A549 (cell line): ENCODE measurements at regions not wholly inside any gene's neighbourhood (a gene's known extent, or its start where the extent isn't known, plus 50 kb on each side); places are given as distances from the start of the nearest gene placed in this dataset.

Experiments
- ATAC-seq, 2 experiments: fragments of 200-7000 bp in 1 of 2; fragments of >200 bp in 1 of 2; cut with Nextera tagmentation in 1 of 2; cut with Tn5 transposase in 1 of 2; 3 replicates each; pipeline versions ENCODE4 v1.8.0 to v1.9.1; 2018 to 2020; ENCODE audit warnings: mild to moderate bottlenecking in 1 of 2, moderate library complexity in 1 of 2
- CTCF ChIA-PET: fragments of 300-600 bp; sonication (Branson Sonifier 250); formaldehyde crosslinking; extraction: SDS; loops from one replicate; lab custom pipeline; 2021; ENCODE audit warnings: antibody characterized with exemption, inconsistent platforms; lab: Yijun Ruan, JAX
- POLR2A ChIA-PET: fragments of 350-600 bp; formaldehyde crosslinking; extraction: SDS; loops from one replicate; lab custom pipeline; 2021; ENCODE audit warnings: antibody characterized with exemption, inconsistent platforms; lab: Yijun Ruan, JAX
- DNase-seq, 2 experiments: peaks; one replicate each; pipeline versions ENCODE4 v3.0.0 to v3.0.0-alpha.2; 2011 to 2016; ENCODE audit warnings: low read depth in 1 of 2, low spot score in 1 of 2
- FAIRE-seq: peaks from 2 replicates; lab custom pipeline; 2011; peaks lifted over from hg19 to GRCh38; lab: Jason Lieb, UNC
- H3K27ac ChIP-seq, 2 experiments: fragments of >200 bp; sonication (Bioruptor Twin); formaldehyde crosslinking; 3 replicates each; pipeline ENCODE4 v1.5.1; 2016 to 2017
- H3K4me1 ChIP-seq: fragments of >200 bp; sonication (Bioruptor Twin); formaldehyde crosslinking; 3 replicates; pipeline ENCODE4 v1.6.1; 2016
- H3K4me2 ChIP-seq: fragments of >200 bp; sonication (Bioruptor Twin); formaldehyde crosslinking; 3 replicates; pipeline ENCODE4 v1.6.1; 2016
- H3K4me3 ChIP-seq: fragments of >200 bp; sonication (Bioruptor Twin); formaldehyde crosslinking; 3 replicates; pipeline ENCODE4 v1.5.1; 2016
- H3K9me3 ChIP-seq: fragments of >200 bp; sonication (Bioruptor Twin); formaldehyde crosslinking; 3 replicates; pipeline ENCODE4 v1.6.1; 2016
- BHLHE40 ChIP-seq: IDR thresholded peaks from 2 replicates; pipeline ENCODE4 v1.6.1; 2012; ENCODE audit warnings: low read depth, low read length, inconsistent platforms
- CEBPB ChIP-seq, 2 experiments: fragments of >200 bp in 1 of 2; sonication (Bioruptor Twin) in 1 of 2; formaldehyde crosslinking in 1 of 2; IDR thresholded peaks; 2 replicates each; pipeline ENCODE4 v1.6.1; 2012 to 2016
- EHF ChIP-seq: fragments of 250-450 bp; sonication (Bioruptor Pico); IDR thresholded peaks from 2 replicates; pipeline ENCODE4 v1.5.0; 2020; ENCODE audit warnings: mild to moderate bottlenecking
- EHMT2 ChIP-seq: fragments of 200-600 bp; sonication (generic); IDR thresholded peaks from 2 replicates; pipeline ENCODE4 v1.6.1; 2016; ENCODE audit warnings: antibody characterized with exemption, low read depth, mild to moderate bottlenecking, moderate library complexity
- FOSB ChIP-seq: fragments of 250-450 bp; sonication (Bioruptor Pico); IDR thresholded peaks from 2 replicates; pipeline ENCODE4 v1.5.0; 2020; ENCODE audit warnings: mild to moderate bottlenecking, moderate library complexity
- HMGXB4 ChIP-seq: fragments of 250-450 bp; sonication (Bioruptor Pico); IDR thresholded peaks from 2 replicates; pipeline ENCODE4 v1.5.0; 2021; ENCODE audit warnings: mild to moderate bottlenecking, moderate library complexity, borderline replicate concordance
- HOXB13 ChIP-seq: fragments of 250-450 bp; sonication (Bioruptor Pico); IDR thresholded peaks from 2 replicates; pipeline ENCODE4 v1.5.0; 2020; ENCODE audit warnings: low read depth, mild to moderate bottlenecking, moderate library complexity
- KDM1A ChIP-seq: fragments of 200-600 bp; sonication (generic); IDR thresholded peaks from 2 replicates; pipeline ENCODE4 v1.6.1; 2016; ENCODE audit warnings: low read depth, mild to moderate bottlenecking
- KDM5A ChIP-seq: fragments of 200-600 bp; sonication (generic); IDR thresholded peaks from 2 replicates; pipeline ENCODE4 v1.6.1; 2016; ENCODE audit warnings: antibody characterized with exemption, mild to moderate bottlenecking
- MAFK ChIP-seq: fragments of 450-650 bp; IDR thresholded peaks from 2 replicates; pipeline ENCODE4 v1.6.1; 2014; ENCODE audit not compliant: partially characterized antibody
- MYC ChIP-seq: IDR thresholded peaks from 2 replicates; pipeline ENCODE4 v1.6.1; 2012; ENCODE audit warnings: mild to moderate bottlenecking, inconsistent platforms, low read length, improper control_type of control experiment, borderline replicate concordance
- NFE2L2 ChIP-seq: fragments of 150-350 bp; conservative IDR thresholded peaks from 2 replicates; pipeline ENCODE4 v1.6.1; 2014; ENCODE audit warnings: low read length
- NR3C1 ChIP-seq: fragments of >200 bp; sonication (Bioruptor Twin); formaldehyde crosslinking; IDR thresholded peaks from 3 replicates; pipeline ENCODE4 v1.6.1; 2017
- PHF8 ChIP-seq: fragments of 200-600 bp; sonication (generic); IDR thresholded peaks from 2 replicates; pipeline ENCODE4 v1.6.1; 2016; ENCODE audit warnings: low read depth, mild to moderate bottlenecking, antibody characterized with exemption, moderate library complexity, borderline replicate concordance
- POLR2A ChIP-seq: IDR thresholded peaks from 2 replicates; pipeline ENCODE4 v1.6.1; 2012; ENCODE audit warnings: mild to moderate bottlenecking, low read length
- RARB ChIP-seq: fragments of 250-450 bp; sonication (Bioruptor Pico); IDR thresholded peaks from 2 replicates; pipeline ENCODE4 v1.8.0; 2021; ENCODE audit warnings: mild to moderate bottlenecking, moderate library complexity
- RNF2 ChIP-seq: fragments of 200-600 bp; sonication (generic); IDR thresholded peaks from 2 replicates; pipeline ENCODE4 v1.6.1; 2016; ENCODE audit warnings: low read depth, mild to moderate bottlenecking, antibody characterized with exemption, moderate library complexity, borderline replicate concordance
- SMC3 ChIP-seq: fragments of >200 bp; sonication (Bioruptor Twin); formaldehyde crosslinking; IDR thresholded peaks from 3 replicates; pipeline ENCODE4 v1.6.1; 2018; ENCODE audit warnings: inconsistent platforms
- SREBF2 ChIP-seq: fragments of 450-650 bp; IDR thresholded peaks from 2 replicates; pipeline ENCODE4 v1.6.1; 2014; ENCODE audit warnings: mild to moderate bottlenecking, moderate library complexity
- ZFP36 ChIP-seq: fragments of 450-650 bp; IDR thresholded peaks from 2 replicates; pipeline ENCODE4 v1.6.1; 2014; ENCODE audit warnings: borderline replicate concordance; ENCODE audit not compliant: partially characterized antibody
- ZNF302 ChIP-seq: fragments of 250-450 bp; sonication (Bioruptor Pico); IDR thresholded peaks from 2 replicates; pipeline ENCODE4 v1.9.0; 2021; ENCODE audit warnings: inconsistent platforms, mild to moderate bottlenecking, moderate library complexity
- WGBS: methylation state at CpG from one replicate; pipeline ENCODE4 v1.1.6; 2017; ENCODE audit errors: missing lambda C conversion rate; 5-methylcytosine and 5-hydroxymethylcytosine counted together
- TF ChIP-seq, protein P1 (sequence below): IDR thresholded peaks from 2 replicates; pipeline ENCODE4 v1.6.1; 2012
- TF ChIP-seq, protein P2 (sequence below): fragments of >200 bp; sonication (Bioruptor Twin); formaldehyde crosslinking; IDR thresholded peaks from 3 replicates; pipeline ENCODE4 v1.6.1; 2016

- H3K4me1 ChIP-seq: no peaks in the 10 kb centered on the region
- CTCF ChIA-PET: interaction anchor here (1.2 kb wide), 1 partner anchor 17 kb away, joined by 3 read pairs; no protein-coding TSS in a partner anchor
- no peak for ATAC-seq
- TF ChIP-seq KDM1A (no peak), MYC (no peak), NR3C1 (no peak), POLR2A (no peak), ZFP36 (no peak), EHMT2 (no peak), ZNF302 (CRISPR knock-in tag) (no peak), CEBPB (IDR thresholded peaks at IDR 0.05) (no peak), SMC3 (no peak), MAFK (no peak), HMGXB4 (CRISPR knock-in tag) (no peak), NFE2L2 (no peak), BHLHE40 (no peak), RARB (CRISPR knock-in tag) (no peak)
- TF ChIP-seq, protein P1, sequence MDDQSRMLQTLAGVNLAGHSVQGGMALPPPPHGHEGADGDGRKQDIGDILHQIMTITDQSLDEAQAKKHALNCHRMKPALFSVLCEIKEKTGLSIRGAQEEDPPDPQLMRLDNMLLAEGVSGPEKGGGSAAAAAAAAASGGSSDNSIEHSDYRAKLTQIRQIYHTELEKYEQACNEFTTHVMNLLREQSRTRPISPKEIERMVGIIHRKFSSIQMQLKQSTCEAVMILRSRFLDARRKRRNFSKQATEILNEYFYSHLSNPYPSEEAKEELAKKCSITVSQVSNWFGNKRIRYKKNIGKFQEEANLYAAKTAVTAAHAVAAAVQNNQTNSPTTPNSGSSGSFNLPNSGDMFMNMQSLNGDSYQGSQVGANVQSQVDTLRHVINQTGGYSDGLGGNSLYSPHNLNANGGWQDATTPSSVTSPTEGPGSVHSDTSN: no peak
- TF ChIP-seq, protein P2, sequence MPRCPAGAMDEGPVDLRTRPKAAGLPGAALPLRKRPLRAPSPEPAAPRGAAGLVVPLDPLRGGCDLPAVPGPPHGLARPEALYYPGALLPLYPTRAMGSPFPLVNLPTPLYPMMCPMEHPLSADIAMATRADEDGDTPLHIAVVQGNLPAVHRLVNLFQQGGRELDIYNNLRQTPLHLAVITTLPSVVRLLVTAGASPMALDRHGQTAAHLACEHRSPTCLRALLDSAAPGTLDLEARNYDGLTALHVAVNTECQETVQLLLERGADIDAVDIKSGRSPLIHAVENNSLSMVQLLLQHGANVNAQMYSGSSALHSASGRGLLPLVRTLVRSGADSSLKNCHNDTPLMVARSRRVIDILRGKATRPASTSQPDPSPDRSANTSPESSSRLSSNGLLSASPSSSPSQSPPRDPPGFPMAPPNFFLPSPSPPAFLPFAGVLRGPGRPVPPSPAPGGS: no peak
- FAIRE-seq: no peak
- no peak overlapping the region for H3K4me2 ChIP-seq
- whole genome bisulfite sequencing: 30% methylated on average over 5 of the region's 5 CpGs
- no peak overlapping the region for H3K27ac ChIP-seq
- DNase-seq: no peak
- no peaks in the 10 kb centered on the region; the same call in 2 of the 3 replicates for H3K9me3 ChIP-seq
- POLR2A ChIA-PET: no interaction called here
- H3K4me3 ChIP-seq: no peak overlapping the region
Measured at GRCh38 chr5:167851416-167851815, 440.0 kb upstream of the WWC1 start.

DNA sequence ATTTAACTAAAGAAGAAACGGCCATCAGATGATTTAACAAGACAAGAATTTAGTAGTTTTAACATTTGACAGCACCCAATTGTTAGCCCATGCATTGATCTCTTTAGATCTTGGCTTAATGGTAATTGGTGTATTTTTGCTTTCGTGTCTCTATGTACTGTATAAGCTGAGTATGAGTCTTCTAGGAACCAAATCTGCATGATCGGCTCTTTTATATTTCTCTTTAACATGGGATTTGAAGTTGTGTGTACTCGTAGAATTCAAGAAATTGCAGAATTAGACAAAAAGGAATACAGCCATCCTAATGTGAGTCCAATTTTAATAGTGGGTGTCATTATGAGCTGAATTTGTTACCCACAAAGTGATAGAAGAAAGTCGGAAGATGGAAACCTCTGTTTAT is 438.9 kb upstream of the WWC1 start:
- ChIA-PET POLR2A (no interaction called here), CTCF (no interaction called here)
- FAIRE-seq (no peak), ATAC-seq (no peak), DNase-seq (no peak)
- TF ChIP-seq MAFK: peak; percentile 79
- TF ChIP-seq RNF2: no peak
- no peak overlapping the region for H3K27ac ChIP-seq
- H3K4me1 ChIP-seq: no peaks in the 10 kb centered on the region
- H3K4me2 ChIP-seq: no peak overlapping the region
- WGBS: 35% methylated on average over 5 of the region's 5 CpGs
- no peaks in the 10 kb centered on the region; the same call in 2 of the 3 replicates for H3K9me3 ChIP-seq
- no peak overlapping the region for H3K4me3 ChIP-seq

- Histone ChIP-seq H3K9me3 (no peaks in the 10 kb centered on the region), H3K4me3 (no peak overlapping the region), H3K4me1 (no peaks in the 10 kb centered on the region), H3K4me2 (no peak overlapping the region), H3K27ac (no peak overlapping the region)
- ChIA-PET POLR2A (no interaction called here), CTCF (no interaction called here)
- DNase-seq (no peak), FAIRE-seq (no peak), ATAC-seq (no peak)
- 4% methylated on average over 4 of the region's 4 CpGs for WGBS
- TF ChIP-seq SREBF2 (no peak), RNF2 (no peak), HOXB13 (no peak), EHF (CRISPR knock-in tag) (no peak), KDM5A (no peak), PHF8 (no peak), BHLHE40 (no peak), FOSB (CRISPR knock-in tag) (no peak), MYC (no peak)
Measured at GRCh38 chr5:167853421-167853820, 438.0 kb upstream of the WWC1 start.
